HG03280 (cell line): ENCODE measurements at regions not wholly inside any gene's neighbourhood (a gene's known extent, or its start where the extent isn't known, plus 50 kb on each side); places are given as distances from the start of the nearest gene placed in this dataset.
"Not testable (repeated sequence)": the region's sequence is repeated elsewhere in the genome, so short reads cannot be mapped to it uniquely, and the experiment has no call there.

Experiments
- ATAC-seq: cut with Tn5 transposase; IDR thresholded peaks from one replicate; pipeline ENCODE4 v1.9.1; 2021; ENCODE audit warnings: mild to moderate bottlenecking, moderate library complexity; ENCODE audit not compliant: unreplicated experiment

GRCh38 chr12:20105943-20106342 lies 262.4 kb upstream of the PDE3A start:
- no peak for ATAC-seq

- ATAC-seq = no peak
Observed at GRCh38 chr12:20109676-20110075, 258.7 kb upstream of the PDE3A start.

DNA sequence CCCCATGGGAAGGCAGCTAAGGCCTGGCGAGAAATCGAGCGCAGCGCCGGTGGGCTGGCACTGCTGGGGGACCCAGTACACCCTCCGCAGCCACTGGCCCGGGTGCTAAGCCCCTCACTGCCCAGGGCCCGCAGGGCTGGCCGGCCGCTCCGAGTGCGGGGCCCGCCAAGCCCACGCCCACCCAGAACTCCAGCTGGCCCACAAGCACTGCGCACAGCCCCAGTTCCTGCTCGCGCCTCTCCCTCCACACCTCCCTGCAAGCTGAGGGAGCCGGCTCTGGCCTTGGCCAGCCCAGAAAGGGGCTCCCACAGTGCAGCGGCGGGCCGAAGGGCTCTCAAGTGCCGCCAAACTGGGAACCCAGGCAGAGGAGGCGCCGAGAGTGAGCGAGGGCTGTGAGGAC lies 253.0 kb upstream of the PDE3A start:
- ATAC-seq = not testable (repeated sequence)

- no peak for ATAC-seq
Observed at GRCh38 chr12:20119596-20120402, 248.5 kb upstream of the PDE3A start.

- no peak for ATAC-seq
Observed at GRCh38 chr12:20120403-20120725, 248.0 kb upstream of the PDE3A start.

GRCh38 chr12:20122274-20122673 lies 246.1 kb upstream of the PDE3A start:
- ATAC-seq = no peak

DNA sequence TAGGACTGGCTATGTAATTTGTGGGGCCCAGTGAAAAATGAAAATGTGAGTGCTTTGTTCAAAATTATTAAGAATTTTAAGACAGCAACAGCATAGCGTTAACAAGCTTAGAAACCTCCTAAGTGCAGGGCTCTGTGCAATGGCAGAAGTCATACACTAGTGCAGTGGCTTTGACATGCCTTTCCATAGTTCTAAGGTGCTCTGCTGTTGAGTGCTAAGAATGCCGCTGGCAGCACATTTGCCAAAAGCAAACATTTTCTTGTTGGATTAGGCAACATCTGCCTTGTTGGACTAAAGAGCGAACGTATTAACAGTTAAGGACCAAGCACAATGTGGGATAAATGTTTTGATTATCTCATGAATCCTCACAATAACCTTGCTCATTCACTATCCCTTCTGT lies 244.9 kb upstream of the PDE3A start:
- no peak for ATAC-seq

DNA sequence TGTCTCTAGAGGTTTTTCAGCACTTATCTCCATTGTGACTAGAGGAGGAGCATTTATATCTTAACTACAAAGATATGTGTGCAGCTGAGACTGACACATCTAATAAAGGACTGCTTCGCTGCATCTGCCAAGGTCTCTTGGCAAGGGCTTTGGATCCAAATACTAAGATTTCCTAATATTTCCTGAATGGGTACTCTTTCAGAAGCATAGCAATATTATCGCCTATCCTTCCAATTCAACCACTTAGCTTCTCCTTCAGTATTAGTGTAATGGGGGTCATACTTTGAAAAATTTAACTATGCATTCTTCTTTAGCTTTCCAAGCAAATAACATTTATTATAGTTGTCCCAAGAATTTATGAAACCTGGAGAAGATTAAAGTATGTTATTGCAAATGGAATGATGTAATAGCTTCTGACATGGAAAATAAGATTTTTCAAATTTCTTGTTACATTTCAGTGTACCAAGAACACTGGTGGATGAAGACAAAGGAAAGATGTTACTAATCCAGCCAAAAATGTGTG lies 243.0 kb upstream of the PDE3A start:
- no peak for ATAC-seq

GRCh38 chr12:20126601-20127000 lies 241.7 kb upstream of the PDE3A start:
- no peak for ATAC-seq

- ATAC-seq = no peak
Observed at GRCh38 chr12:20127413-20127812, 240.9 kb upstream of the PDE3A start.

- no peak for ATAC-seq
Observed at GRCh38 chr12:20128928-20129327, 239.4 kb upstream of the PDE3A start.

- no peak for ATAC-seq
Observed at GRCh38 chr12:20132818-20133217, 235.5 kb upstream of the PDE3A start.

DNA sequence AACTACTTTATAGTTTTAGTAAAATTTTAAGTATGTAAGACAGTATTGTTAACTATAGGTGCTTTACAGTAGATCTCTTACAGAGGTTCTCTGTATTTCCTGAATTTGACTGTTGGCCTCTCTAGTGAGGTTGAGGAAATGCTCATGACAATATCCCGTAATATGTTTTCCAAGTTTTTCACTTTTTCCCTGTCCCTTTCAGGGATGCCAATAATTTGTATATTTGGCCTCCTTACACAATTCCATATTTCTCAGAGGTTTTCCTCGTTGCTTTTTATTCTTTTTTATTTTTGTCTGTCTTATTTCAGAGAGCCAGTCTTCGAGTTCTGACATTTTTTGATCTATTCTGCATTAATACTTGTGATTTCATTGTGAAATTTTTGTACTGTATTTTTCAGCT lies 233.7 kb upstream of the PDE3A start:
- ATAC-seq = no peak

DNA sequence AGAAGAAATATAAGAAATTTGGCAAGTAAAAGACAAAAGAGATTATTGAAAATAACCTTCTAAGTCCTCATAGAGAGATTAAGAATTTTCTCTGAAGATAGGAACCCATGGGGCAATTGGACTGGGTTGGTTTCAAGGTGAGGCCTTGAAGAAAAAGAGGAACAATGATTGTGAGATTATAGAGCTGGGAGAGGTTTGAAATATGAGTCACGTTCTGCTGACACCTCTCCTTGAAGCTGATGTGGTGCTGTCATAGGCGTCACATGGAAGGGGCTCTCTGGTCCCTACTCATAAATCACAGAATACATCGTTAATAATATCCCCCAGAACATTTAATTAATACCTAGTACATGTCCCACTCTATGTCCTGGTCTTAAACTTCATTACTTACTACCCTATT lies 227.6 kb upstream of the PDE3A start:
- ATAC-seq = no peak

- no peak for ATAC-seq
Observed at GRCh38 chr12:20142316-20142715, 226.0 kb upstream of the PDE3A start.

DNA sequence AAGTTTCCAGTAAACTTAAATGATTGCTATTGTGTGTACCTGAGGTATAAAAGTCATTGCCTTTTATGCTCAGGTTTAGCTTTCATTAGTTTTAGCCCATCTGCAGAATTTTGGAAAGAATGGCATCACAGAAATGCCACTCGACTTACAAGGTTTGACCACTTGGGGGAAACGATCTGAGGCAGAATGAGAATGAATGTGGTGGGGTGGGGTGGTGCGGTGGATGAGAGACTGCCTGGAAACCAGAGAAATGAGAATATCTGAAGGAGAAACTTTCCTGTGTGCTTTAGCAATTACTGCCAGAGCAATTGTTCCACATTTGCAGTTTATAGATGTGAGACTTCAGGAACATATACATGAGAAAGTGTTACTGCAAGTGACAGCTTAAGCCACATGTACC lies 225.4 kb upstream of the PDE3A start:
- no peak for ATAC-seq

GRCh38 chr12:20144341-20144740 lies 224.0 kb upstream of the PDE3A start:
- ATAC-seq = peak; percentile 84

DNA sequence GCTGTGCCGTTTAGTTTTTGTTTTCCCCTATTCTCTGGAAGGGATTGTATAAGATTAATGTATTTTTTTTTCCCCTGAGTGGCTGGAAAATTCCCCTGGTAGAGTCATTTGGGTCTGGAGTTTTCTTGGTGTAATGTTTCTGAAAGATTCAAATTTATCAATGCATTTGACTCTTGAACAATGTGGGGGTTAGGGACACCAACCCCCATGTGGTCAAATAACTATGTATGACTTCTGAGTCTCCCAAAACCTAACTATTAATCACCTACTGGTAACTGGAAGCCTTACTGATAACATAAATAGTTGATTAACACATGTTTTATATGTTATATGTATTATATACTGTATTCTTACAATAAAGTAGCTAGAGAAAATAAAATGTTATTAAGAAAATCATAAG lies 220.1 kb upstream of the PDE3A start:
- no peak for ATAC-seq

DNA sequence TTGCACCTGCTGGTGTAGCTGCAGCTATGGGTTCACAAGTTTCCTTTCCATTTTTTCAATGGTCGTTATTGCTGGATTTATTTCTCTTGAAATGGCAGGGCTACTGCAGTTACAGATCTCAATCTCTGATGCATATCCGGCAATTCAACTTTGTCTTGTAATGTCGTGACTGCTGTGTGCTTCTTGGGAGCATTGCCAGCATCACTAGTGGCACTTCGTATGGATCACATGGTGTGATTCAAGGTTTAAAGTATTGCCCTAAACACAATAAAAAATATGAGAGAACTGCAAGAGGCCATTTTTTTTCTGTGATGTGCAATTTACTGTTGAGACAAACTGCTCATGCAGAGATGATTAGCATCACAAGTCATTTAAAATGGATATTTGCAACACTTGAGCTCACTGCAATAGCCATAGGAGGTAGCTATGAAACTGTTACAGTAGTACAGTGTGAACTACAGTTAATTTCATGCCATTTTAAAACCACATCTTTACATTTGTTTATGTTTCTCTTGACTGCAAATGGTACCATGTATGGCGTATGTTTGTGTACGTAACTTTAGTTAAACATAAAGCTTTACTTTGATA lies 217.4 kb upstream of the PDE3A start:
- ATAC-seq = no peak

- no peak for ATAC-seq
Observed at GRCh38 chr12:20154052-20154451, 214.3 kb upstream of the PDE3A start.

- no peak for ATAC-seq
Observed at GRCh38 chr12:20155374-20155773, 213.0 kb upstream of the PDE3A start.

DNA sequence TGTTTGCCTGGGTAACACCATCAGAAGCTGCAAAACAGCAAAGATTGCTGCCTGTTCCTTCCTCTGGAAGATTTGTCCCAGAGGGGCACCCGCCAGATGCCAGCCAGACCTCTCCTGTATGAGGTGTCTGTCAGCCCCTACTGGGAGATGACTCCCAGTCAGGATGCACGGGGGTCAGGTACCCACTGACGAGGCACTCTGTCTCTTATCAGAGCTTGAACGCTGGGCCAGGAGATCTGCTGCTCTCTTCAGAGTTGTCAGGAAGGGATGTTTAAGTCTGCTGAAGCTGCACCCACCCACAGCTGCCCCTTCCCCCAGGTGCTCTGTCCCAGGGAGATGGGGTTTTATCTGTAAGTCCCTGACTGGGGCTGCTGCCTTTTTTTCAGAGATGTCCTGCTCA lies 207.4 kb upstream of the PDE3A start:
- ATAC-seq = not testable (repeated sequence)
